ENCODE measurements at regions not wholly inside any gene's neighbourhood (a gene's known extent, or its start where the extent isn't known, plus 50 kb on each side); places are given as distances from the start of the nearest gene placed in this dataset.

GRCh38 chr1:80258659-80259058 lies 1252.1 kb upstream of the ADGRL4 start:
- in situ Hi-C loops (cut with MboI; ENCODE audit: low pct_unique_long_range_greater_than_20kb, low sequenced_read_pairs, unreplicated experiment), result no loop called here
- DNase-seq (ENCODE audit: low spot score), result no peak
- TF ChIP-seq CTCF (IDR thresholded peaks at IDR 0.05; ENCODE audit: extremely low read depth, insufficient read depth, missing control alignments), result no peak

GRCh38 chr1:80251591-80251990 lies 1245.1 kb upstream of the ADGRL4 start:
- no peak for TF ChIP-seq CTCF (IDR thresholded peaks at IDR 0.05; ENCODE audit: extremely low read depth, insufficient read depth, missing control alignments)
- in situ Hi-C loops (cut with MboI; ENCODE audit: low pct_unique_long_range_greater_than_20kb, low sequenced_read_pairs, unreplicated experiment), result no loop called here
- DNase-seq (ENCODE audit: low spot score), result no peak

- TF ChIP-seq CTCF (IDR thresholded peaks at IDR 0.05; ENCODE audit: extremely low read depth, insufficient read depth, missing control alignments), result no peak
- DNase-seq (ENCODE audit: low spot score), result no peak
- in situ Hi-C loops (cut with MboI; ENCODE audit: low pct_unique_long_range_greater_than_20kb, low sequenced_read_pairs, unreplicated experiment), result no loop called here
Observed at GRCh38 chr1:80251171-80251570, 1244.6 kb upstream of the ADGRL4 start.

GRCh38 chr1:80250573-80251168 lies 1244.1 kb upstream of the ADGRL4 start:
- in situ Hi-C loops (cut with MboI; ENCODE audit: low pct_unique_long_range_greater_than_20kb, low sequenced_read_pairs, unreplicated experiment), result no loop called here
- no peak for DNase-seq (ENCODE audit: low spot score)
- no peak for TF ChIP-seq CTCF (IDR thresholded peaks at IDR 0.05; ENCODE audit: extremely low read depth, insufficient read depth, missing control alignments)

- in situ Hi-C loops (cut with MboI; ENCODE audit: low pct_unique_long_range_greater_than_20kb, low sequenced_read_pairs, unreplicated experiment), result no loop called here
- TF ChIP-seq CTCF (IDR thresholded peaks at IDR 0.05; ENCODE audit: extremely low read depth, insufficient read depth, missing control alignments), result no peak
- no peak for DNase-seq (ENCODE audit: low spot score)
Observed at GRCh38 chr1:80249699-80250098, 1243.2 kb upstream of the ADGRL4 start.

- in situ Hi-C loops (cut with MboI; ENCODE audit: low pct_unique_long_range_greater_than_20kb, low sequenced_read_pairs, unreplicated experiment), result no loop called here
- no peak for TF ChIP-seq CTCF (IDR thresholded peaks at IDR 0.05; ENCODE audit: extremely low read depth, insufficient read depth, missing control alignments)
- no peak for DNase-seq (ENCODE audit: low spot score)
Observed at GRCh38 chr1:80248886-80249285, 1242.4 kb upstream of the ADGRL4 start.

- DNase-seq (ENCODE audit: low spot score), result no peak
- TF ChIP-seq CTCF (IDR thresholded peaks at IDR 0.05; ENCODE audit: extremely low read depth, insufficient read depth, missing control alignments), result no peak
- in situ Hi-C loops (cut with MboI; ENCODE audit: low pct_unique_long_range_greater_than_20kb, low sequenced_read_pairs, unreplicated experiment), result no loop called here
Observed at GRCh38 chr1:80245813-80246212, 1239.3 kb upstream of the ADGRL4 start.

Measured in GM13977 (cell line).